ENCODE measurements at regions not wholly inside any gene's neighbourhood (a gene's known extent, or its start where the extent isn't known, plus 50 kb on each side); places are given as distances from the start of the nearest gene placed in this dataset.
A peak's percentile ranks its signal among the peaks of the same experiment; 100 is the strongest.

DNA sequence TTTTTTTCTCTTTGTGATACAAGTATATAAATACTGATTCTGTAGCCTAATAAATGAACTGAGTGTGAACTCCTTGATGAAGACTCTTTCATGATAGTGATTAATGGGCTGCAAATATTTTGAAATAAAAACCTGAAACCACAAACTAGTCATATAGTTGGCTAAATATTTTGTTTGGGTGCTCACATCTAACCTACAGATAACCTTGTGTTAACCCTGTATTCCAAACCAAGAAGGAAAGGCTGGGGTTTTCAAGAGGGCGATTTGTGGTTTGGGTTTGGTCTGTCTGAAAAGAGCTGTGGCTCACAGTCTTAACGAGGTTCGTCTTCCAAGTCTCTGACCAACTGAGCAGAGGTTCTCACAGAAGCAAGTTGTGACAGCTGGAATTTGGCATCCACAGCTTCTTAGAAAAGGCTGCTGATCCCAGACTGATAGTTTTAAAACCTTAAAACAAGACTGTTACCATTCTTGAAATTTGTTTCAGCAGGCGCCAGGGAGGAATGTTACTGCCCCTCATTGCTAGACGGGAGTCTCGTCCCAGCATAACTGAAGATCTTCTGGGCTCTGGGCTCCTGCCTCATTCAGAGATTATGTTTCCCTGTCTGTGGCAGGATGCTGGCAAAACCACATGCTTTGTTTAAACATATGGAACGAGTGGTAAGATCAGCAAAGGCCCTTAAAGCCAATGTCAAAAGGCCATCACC lies 736.4 kb upstream of the MARCKS start:
- CTCF ChIA-PET, result interaction anchor here (0.6 to 5.8 kb wide), 13 partner anchors 14 to 759 kb away, joined by 3 to 53 read pairs (median 4); no protein-coding TSS in a partner anchor
- intact Hi-C loops (cut with micrococcal nuclease) (loop anchor here (1.0 to 10.0 kb wide), 4 partner anchors 17 to 786 kb away; no protein-coding TSS in a partner anchor), dilution Hi-C loops (cut with MboI; ENCODE audit: extremely low pct_ligation_motif_present, low sequenced_read_pairs) (no loop called here)
- peak overlapping the region; percentile 67 for H3K4me2 ChIP-seq (ENCODE audit: insufficient read depth, low read length)
- H3K9me1 ChIP-seq (replicated peaks; ENCODE audit: control insufficient read depth, extremely low read depth, insufficient read depth, low read length), result no peaks in the 10 kb centered on the region
- peaks cover 40% of the 10 kb centered on the region for H3K4me1 ChIP-seq (ENCODE audit: control insufficient read depth, extremely low read depth, insufficient read depth, low read length)
- FAIRE-seq (peak; percentile 71), DNase-seq (ENCODE audit: low read depth, low spot score) (peak; percentile 82)
- no peak for TF ChIP-seq EZH2 (IDR thresholded peaks at IDR 0.05; ENCODE audit: borderline replicate concordance, low read depth, low read length, severe bottlenecking)
- TF ChIP-seq POLR2A (IDR thresholded peaks at IDR 0.05; ENCODE audit: low read depth, low read length), result no peak
- TF ChIP-seq, protein P1, sequence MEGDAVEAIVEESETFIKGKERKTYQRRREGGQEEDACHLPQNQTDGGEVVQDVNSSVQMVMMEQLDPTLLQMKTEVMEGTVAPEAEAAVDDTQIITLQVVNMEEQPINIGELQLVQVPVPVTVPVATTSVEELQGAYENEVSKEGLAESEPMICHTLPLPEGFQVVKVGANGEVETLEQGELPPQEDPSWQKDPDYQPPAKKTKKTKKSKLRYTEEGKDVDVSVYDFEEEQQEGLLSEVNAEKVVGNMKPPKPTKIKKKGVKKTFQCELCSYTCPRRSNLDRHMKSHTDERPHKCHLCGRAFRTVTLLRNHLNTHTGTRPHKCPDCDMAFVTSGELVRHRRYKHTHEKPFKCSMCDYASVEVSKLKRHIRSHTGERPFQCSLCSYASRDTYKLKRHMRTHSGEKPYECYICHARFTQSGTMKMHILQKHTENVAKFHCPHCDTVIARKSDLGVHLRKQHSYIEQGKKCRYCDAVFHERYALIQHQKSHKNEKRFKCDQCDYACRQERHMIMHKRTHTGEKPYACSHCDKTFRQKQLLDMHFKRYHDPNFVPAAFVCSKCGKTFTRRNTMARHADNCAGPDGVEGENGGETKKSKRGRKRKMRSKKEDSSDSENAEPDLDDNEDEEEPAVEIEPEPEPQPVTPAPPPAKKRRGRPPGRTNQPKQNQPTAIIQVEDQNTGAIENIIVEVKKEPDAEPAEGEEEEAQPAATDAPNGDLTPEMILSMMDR (IDR thresholded peaks at IDR 0.05; ENCODE audit: extremely low read depth in 1 of 2, insufficient read depth in 1 of 2, low read depth in 1 of 2, low read length in 2 of 2), result no peak
- TF ChIP-seq FOS (IDR thresholded peaks at IDR 0.05; ENCODE audit: borderline replicate concordance, insufficient read depth, low read length), result peak; percentile 53
- no peak for TF ChIP-seq JUN (IDR thresholded peaks at IDR 0.05; ENCODE audit: borderline replicate concordance, insufficient read depth, insufficient read length, low read depth)
- TF ChIP-seq POLR2AphosphoS5 (IDR thresholded peaks at IDR 0.05; ENCODE audit: insufficient read depth, low read depth, low read length), result peak; percentile 77
- TF ChIP-seq GATA2 (IDR thresholded peaks at IDR 0.05; ENCODE audit: insufficient read depth, insufficient read length, low read depth, low read length), result peak; percentile 89
- no peak for TF ChIP-seq MYC (IDR thresholded peaks at IDR 0.05; ENCODE audit: low read depth, low read length)
- TF ChIP-seq MAX (IDR thresholded peaks at IDR 0.05; ENCODE audit: insufficient read depth, insufficient read length), result no peak
- no peaks in the 10 kb centered on the region for H3K9me3 ChIP-seq (replicated peaks; ENCODE audit: control insufficient read depth, insufficient read depth, low read length)
- H3K36me3 ChIP-seq (ENCODE audit: control insufficient read depth in 2 of 2, extremely low read depth in 1 of 2, insufficient read depth in 2 of 2, low read length in 2 of 2), result no peaks in the 10 kb centered on the region
- H3K79me2 ChIP-seq (ENCODE audit: control insufficient read depth, insufficient read depth, low read length), result no peaks in the 10 kb centered on the region
- H3K27ac ChIP-seq (ENCODE audit: insufficient read depth, low read depth, low read length), result peak overlapping the region; percentile 89
- H4K20me1 ChIP-seq (replicated peaks; ENCODE audit: control insufficient read depth, extremely low read depth, insufficient read depth, low read length), result no peaks in the 10 kb centered on the region
- peak overlapping the region; percentile 22 for H2AFZ ChIP-seq (ENCODE audit: low read depth, low read length)
- peak overlapping the region; percentile 65 for H3K9ac ChIP-seq (replicated peaks; ENCODE audit: extremely low read depth, insufficient read depth, low read length)
- BruUV-seq (replicated peaks), result TSS peak; percentile 48
- no peak overlapping the region for H3K4me3 ChIP-seq (replicated peaks in 1 of 3; ENCODE audit: insufficient read depth in 1 of 3, low read depth in 1 of 3, low read length in 3 of 3)
- H3K27me3 ChIP-seq (ENCODE audit: control insufficient read depth in 2 of 2, insufficient read depth in 2 of 2, low read length in 2 of 2), result no peaks in the 10 kb centered on the region
- POLR2A ChIA-PET, result no interaction called here

Data from endothelial cell of umbilical vein (primary cell).